ENCODE measurements at regions not wholly inside any gene's neighbourhood (a gene's known extent, or its start where the extent isn't known, plus 50 kb on each side); places are given as distances from the start of the nearest gene placed in this dataset.
"Not testable (repeated sequence)": the region's sequence is repeated elsewhere in the genome, so short reads cannot be mapped to it uniquely, and the experiment has no call there.

- Histone ChIP-seq H3K36me3 (no peaks in the 10 kb centered on the region), H3K27me3 (no peaks in the 10 kb centered on the region), H3K4me1 (ENCODE audit: control insufficient read depth in 1 of 2, insufficient read depth in 1 of 2, low read depth in 1 of 2, low read length in 1 of 2) (no peaks in the 10 kb centered on the region), H3K4me3 (ENCODE audit: low read depth in 1 of 2, low read length in 1 of 2) (no peak overlapping the region), H3K27ac (no peak overlapping the region), H3K9me3 (no peaks in the 10 kb centered on the region)
- no peak for TF ChIP-seq CTCF (IDR thresholded peaks at IDR 0.05)
These were observed 744.9 kb upstream of the MGAT4C start for GRCh38 chr12:87001102-87001501.

- no peaks in the 10 kb centered on the region for H3K4me1 ChIP-seq (ENCODE audit: control insufficient read depth in 1 of 2, insufficient read depth in 1 of 2, low read depth in 1 of 2, low read length in 1 of 2)
- no peaks in the 10 kb centered on the region for H3K36me3 ChIP-seq
- no peaks in the 10 kb centered on the region for H3K27me3 ChIP-seq
- no peak for TF ChIP-seq CTCF (IDR thresholded peaks at IDR 0.05)
- H3K9me3 ChIP-seq: no peaks in the 10 kb centered on the region
- H3K27ac ChIP-seq: no peak overlapping the region
- H3K4me3 ChIP-seq (ENCODE audit: low read depth in 1 of 2, low read length in 1 of 2): no peak overlapping the region
These were observed 729.1 kb upstream of the MGAT4C start for GRCh38 chr12:86985298-86985697.

- H3K4me3 ChIP-seq (ENCODE audit: low read depth in 1 of 2, low read length in 1 of 2); H3K4me1 ChIP-seq (ENCODE audit: control insufficient read depth in 1 of 2, insufficient read depth in 1 of 2, low read depth in 1 of 2, low read length in 1 of 2); H3K36me3 ChIP-seq; H3K27me3 ChIP-seq; H3K9me3 ChIP-seq; H3K27ac ChIP-seq: not testable (repeated sequence)
These were observed 714.4 kb upstream of the MGAT4C start for GRCh38 chr12:86970595-86970994.

- no peak overlapping the region for H3K4me3 ChIP-seq (ENCODE audit: low read depth in 1 of 2, low read length in 1 of 2)
- H3K4me1 ChIP-seq (ENCODE audit: control insufficient read depth in 1 of 2, insufficient read depth in 1 of 2, low read depth in 1 of 2, low read length in 1 of 2): no peaks in the 10 kb centered on the region
- no peaks in the 10 kb centered on the region for H3K9me3 ChIP-seq
- no peak for TF ChIP-seq CTCF (IDR thresholded peaks at IDR 0.05)
- H3K27me3 ChIP-seq: no peaks in the 10 kb centered on the region
- H3K36me3 ChIP-seq: no peaks in the 10 kb centered on the region
- H3K27ac ChIP-seq: no peak overlapping the region
These were observed 703.7 kb upstream of the MGAT4C start for GRCh38 chr12:86959766-86960458.

- H3K4me3 ChIP-seq (ENCODE audit: low read depth in 1 of 2, low read length in 1 of 2): no peak overlapping the region
- no peaks in the 10 kb centered on the region for H3K36me3 ChIP-seq
- no peaks in the 10 kb centered on the region for H3K27me3 ChIP-seq
- no peaks in the 10 kb centered on the region for H3K4me1 ChIP-seq (ENCODE audit: control insufficient read depth in 1 of 2, insufficient read depth in 1 of 2, low read depth in 1 of 2, low read length in 1 of 2)
- H3K27ac ChIP-seq: no peak overlapping the region
- no peak for TF ChIP-seq CTCF (IDR thresholded peaks at IDR 0.05)
- no peaks in the 10 kb centered on the region for H3K9me3 ChIP-seq
These were observed 694.3 kb upstream of the MGAT4C start for GRCh38 chr12:86950444-86950843.

- no peak for TF ChIP-seq CTCF (IDR thresholded peaks at IDR 0.05)
- H3K4me3 ChIP-seq (ENCODE audit: low read depth in 1 of 2, low read length in 1 of 2): no peak overlapping the region
These were observed 693.9 kb upstream of the MGAT4C start for GRCh38 chr12:86950043-86950442.

More at GRCh38 chr12:86950043-86950442, 693.9 kb upstream of the MGAT4C start:
- Histone ChIP-seq H3K36me3 (no peaks in the 10 kb centered on the region), H3K4me1 (ENCODE audit: control insufficient read depth in 1 of 2, insufficient read depth in 1 of 2, low read depth in 1 of 2, low read length in 1 of 2) (no peaks in the 10 kb centered on the region), H3K27me3 (no peaks in the 10 kb centered on the region), H3K9me3 (no peaks in the 10 kb centered on the region), H3K27ac (no peak overlapping the region)
